ENCODE measurements at regions not wholly inside any gene's neighbourhood (a gene's known extent, or its start where the extent isn't known, plus 50 kb on each side); places are given as distances from the start of the nearest gene placed in this dataset.

DNA sequence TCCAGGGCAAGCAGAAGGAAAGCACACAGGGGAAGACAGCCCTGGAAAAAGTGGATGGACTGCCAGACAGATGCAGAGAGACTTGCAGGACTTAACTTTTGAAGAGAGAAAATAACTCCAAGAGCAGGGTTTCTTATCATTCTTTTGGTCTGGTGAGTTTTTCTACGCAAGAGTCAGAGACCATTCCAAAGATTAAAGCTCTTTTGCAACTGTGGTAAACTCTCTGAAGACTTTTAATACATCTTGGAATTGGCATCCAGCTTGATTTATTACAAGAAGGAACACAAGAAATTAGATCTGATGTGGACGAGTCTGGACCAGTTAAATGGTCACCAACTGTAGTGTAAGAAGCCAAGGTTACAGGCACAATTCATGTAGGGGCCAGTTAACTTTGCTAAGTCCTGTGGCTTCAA lies 153.4 kb downstream of the SIPA1L2 start (continued):
- TF ChIP-seq, protein P1, sequence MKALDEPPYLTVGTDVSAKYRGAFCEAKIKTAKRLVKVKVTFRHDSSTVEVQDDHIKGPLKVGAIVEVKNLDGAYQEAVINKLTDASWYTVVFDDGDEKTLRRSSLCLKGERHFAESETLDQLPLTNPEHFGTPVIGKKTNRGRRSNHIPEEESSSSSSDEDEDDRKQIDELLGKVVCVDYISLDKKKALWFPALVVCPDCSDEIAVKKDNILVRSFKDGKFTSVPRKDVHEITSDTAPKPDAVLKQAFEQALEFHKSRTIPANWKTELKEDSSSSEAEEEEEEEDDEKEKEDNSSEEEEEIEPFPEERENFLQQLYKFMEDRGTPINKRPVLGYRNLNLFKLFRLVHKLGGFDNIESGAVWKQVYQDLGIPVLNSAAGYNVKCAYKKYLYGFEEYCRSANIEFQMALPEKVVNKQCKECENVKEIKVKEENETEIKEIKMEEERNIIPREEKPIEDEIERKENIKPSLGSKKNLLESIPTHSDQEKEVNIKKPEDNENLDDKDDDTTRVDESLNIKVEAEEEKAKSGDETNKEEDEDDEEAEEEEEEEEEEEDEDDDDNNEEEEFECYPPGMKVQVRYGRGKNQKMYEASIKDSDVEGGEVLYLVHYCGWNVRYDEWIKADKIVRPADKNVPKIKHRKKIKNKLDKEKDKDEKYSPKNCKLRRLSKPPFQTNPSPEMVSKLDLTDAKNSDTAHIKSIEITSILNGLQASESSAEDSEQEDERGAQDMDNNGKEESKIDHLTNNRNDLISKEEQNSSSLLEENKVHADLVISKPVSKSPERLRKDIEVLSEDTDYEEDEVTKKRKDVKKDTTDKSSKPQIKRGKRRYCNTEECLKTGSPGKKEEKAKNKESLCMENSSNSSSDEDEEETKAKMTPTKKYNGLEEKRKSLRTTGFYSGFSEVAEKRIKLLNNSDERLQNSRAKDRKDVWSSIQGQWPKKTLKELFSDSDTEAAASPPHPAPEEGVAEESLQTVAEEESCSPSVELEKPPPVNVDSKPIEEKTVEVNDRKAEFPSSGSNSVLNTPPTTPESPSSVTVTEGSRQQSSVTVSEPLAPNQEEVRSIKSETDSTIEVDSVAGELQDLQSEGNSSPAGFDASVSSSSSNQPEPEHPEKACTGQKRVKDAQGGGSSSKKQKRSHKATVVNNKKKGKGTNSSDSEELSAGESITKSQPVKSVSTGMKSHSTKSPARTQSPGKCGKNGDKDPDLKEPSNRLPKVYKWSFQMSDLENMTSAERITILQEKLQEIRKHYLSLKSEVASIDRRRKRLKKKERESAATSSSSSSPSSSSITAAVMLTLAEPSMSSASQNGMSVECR (CRISPR knock-in tag; IDR thresholded peaks at IDR 0.05; ENCODE audit: borderline replicate concordance) = no peak
- no peak for TF ChIP-seq ZNF138 (CRISPR knock-in tag; conservative IDR thresholded peaks at IDR 0.05)
- TF ChIP-seq, protein P2, sequence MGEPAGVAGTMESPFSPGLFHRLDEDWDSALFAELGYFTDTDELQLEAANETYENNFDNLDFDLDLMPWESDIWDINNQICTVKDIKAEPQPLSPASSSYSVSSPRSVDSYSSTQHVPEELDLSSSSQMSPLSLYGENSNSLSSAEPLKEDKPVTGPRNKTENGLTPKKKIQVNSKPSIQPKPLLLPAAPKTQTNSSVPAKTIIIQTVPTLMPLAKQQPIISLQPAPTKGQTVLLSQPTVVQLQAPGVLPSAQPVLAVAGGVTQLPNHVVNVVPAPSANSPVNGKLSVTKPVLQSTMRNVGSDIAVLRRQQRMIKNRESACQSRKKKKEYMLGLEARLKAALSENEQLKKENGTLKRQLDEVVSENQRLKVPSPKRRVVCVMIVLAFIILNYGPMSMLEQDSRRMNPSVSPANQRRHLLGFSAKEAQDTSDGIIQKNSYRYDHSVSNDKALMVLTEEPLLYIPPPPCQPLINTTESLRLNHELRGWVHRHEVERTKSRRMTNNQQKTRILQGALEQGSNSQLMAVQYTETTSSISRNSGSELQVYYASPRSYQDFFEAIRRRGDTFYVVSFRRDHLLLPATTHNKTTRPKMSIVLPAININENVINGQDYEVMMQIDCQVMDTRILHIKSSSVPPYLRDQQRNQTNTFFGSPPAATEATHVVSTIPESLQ (CRISPR knock-in tag; IDR thresholded peaks at IDR 0.05) = no peak
- TF ChIP-seq ZNF232 (CRISPR knock-in tag; IDR thresholded peaks at IDR 0.05) = no peak

DNA sequence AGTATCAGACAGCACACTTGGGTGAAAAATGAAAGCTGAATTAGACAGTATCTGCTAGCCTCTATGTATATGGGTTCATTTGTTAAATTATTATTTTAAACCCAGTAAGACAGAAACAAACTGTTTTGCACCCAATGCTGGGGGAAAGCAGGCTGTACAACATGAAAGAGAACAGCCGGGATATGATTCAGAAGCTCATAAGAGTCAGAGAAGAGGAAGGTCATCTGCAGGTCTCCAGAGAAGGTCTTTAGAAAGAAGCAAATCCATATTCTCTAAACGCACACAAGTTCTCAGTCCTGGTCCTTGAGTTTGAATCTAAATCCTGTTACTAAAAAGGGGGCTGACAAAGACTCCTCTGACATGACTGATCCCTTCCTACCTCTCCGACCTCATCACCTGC lies 155.1 kb downstream of the SIPA1L2 start:
- ChIA-PET POLR2A (no interaction called here), CTCF (no interaction called here)
- no peak overlapping the region for H3K27ac Mint-ChIP-seq
- H3K9me3 Mint-ChIP-seq = no peaks in the 10 kb centered on the region
- ATAC-seq = no peak
- no peaks in the 10 kb centered on the region; the same call in 1 of the 2 replicates for H3K36me3 Mint-ChIP-seq
- peaks cover 38% of the 10 kb centered on the region for H3K4me1 Mint-ChIP-seq
- H3K4me3 Mint-ChIP-seq = no peak overlapping the region
- peaks cover 26% of the 10 kb centered on the region for H3K27me3 Mint-ChIP-seq (ENCODE audit: low read depth)
- TF ChIP-seq, protein P3, sequence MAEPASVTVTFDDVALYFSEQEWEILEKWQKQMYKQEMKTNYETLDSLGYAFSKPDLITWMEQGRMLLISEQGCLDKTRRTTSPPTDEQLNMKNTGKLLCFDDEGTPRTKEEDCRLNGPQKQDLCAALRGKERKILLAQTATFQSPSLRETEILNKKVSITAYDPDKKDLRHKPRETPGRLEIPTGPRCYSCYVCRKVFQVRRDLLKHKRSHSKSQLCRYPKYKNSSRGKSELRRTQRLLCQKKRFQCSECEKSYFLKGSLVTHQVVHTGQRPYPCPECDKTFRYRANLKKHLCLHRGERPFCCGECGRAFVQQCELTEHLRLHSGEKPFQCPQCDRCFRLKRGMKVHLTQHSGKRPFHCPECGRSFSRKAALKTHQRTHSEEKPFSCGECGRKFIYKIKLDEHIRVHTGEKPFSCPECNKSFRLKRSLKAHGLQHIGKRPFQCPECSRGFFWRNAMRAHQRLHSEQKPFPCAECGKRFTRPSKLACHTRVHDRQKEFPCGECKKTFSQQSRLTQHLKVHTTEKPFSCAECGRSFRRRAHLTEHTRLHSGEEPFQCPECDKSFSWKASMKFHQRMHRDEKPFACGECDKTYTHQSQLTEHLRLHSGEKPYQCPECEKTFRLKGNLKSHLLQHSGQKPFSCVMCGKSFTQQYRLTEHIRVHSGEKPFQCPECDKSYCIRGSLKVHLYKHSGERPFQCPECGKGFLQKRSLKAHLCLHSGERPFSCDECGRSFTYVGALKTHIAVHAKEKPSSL (CRISPR knock-in tag; conservative IDR thresholded peaks at IDR 0.05) = no peak
- no peak for TF ChIP-seq RORB (CRISPR knock-in tag; IDR thresholded peaks at IDR 0.05)
- TF ChIP-seq ZNF232 (CRISPR knock-in tag; IDR thresholded peaks at IDR 0.05) = no peak
- TF ChIP-seq, protein P4, sequence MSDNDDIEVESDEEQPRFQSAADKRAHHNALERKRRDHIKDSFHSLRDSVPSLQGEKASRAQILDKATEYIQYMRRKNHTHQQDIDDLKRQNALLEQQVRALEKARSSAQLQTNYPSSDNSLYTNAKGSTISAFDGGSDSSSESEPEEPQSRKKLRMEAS (CRISPR knock-in tag; IDR thresholded peaks at IDR 0.05) = no peak
- TF ChIP-seq CREB1 (CRISPR knock-in tag; IDR thresholded peaks at IDR 0.05) = no peak
- TF ChIP-seq, protein P5, sequence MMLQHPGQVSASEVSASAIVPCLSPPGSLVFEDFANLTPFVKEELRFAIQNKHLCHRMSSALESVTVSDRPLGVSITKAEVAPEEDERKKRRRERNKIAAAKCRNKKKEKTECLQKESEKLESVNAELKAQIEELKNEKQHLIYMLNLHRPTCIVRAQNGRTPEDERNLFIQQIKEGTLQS (CRISPR knock-in tag; conservative IDR thresholded peaks at IDR 0.05) = no peak
- TF ChIP-seq ZNF416 (CRISPR knock-in tag; IDR thresholded peaks at IDR 0.05) = no peak
- no peak for TF ChIP-seq OVOL2 (CRISPR knock-in tag; IDR thresholded peaks at IDR 0.05; ENCODE audit: borderline replicate concordance)
- TF ChIP-seq ZNF138 (CRISPR knock-in tag; conservative IDR thresholded peaks at IDR 0.05) = no peak
- DNase-seq (ENCODE audit: low spot score) = no peak

DNA sequence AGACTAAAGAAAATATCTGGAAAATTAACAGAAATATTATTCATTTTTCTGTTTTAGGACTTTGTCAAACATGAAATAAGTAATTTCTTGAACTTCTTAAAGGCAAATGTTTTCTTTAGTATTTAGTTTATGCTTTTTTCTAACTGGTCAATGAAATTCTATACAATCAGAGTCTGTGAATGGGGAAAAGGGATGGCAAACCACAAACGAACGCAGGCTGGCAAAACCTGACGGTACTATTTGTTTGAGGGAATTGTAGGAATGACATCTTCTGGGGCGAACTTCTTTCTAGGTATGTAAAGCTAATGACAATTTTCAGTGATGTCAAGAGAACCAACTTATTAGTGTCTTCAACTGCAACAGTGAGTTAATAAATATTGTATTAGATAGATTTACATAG lies 156.0 kb downstream of the SIPA1L2 start:
- Mint-ChIP-seq H3K9me3 (no peaks in the 10 kb centered on the region), H3K27me3 (ENCODE audit: low read depth) (peaks cover 35% of the 10 kb centered on the region), H3K4me1 (peaks cover 39% of the 10 kb centered on the region), H3K4me3 (no peak overlapping the region), H3K36me3 (no peaks in the 10 kb centered on the region; the same call in 1 of the 2 replicates), H3K27ac (no peak overlapping the region)
- ATAC-seq (no peak), DNase-seq (ENCODE audit: low spot score) (no peak)
- POLR2A ChIA-PET = no interaction called here
- TF ChIP-seq, protein P6, sequence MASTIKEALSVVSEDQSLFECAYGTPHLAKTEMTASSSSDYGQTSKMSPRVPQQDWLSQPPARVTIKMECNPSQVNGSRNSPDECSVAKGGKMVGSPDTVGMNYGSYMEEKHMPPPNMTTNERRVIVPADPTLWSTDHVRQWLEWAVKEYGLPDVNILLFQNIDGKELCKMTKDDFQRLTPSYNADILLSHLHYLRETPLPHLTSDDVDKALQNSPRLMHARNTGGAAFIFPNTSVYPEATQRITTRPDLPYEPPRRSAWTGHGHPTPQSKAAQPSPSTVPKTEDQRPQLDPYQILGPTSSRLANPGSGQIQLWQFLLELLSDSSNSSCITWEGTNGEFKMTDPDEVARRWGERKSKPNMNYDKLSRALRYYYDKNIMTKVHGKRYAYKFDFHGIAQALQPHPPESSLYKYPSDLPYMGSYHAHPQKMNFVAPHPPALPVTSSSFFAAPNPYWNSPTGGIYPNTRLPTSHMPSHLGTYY (CRISPR knock-in tag; IDR thresholded peaks at IDR 0.05) = no peak
- TF ChIP-seq TCF7 (CRISPR knock-in tag; IDR thresholded peaks at IDR 0.05; ENCODE audit: low read depth) = no peak
- TF ChIP-seq, protein P7, sequence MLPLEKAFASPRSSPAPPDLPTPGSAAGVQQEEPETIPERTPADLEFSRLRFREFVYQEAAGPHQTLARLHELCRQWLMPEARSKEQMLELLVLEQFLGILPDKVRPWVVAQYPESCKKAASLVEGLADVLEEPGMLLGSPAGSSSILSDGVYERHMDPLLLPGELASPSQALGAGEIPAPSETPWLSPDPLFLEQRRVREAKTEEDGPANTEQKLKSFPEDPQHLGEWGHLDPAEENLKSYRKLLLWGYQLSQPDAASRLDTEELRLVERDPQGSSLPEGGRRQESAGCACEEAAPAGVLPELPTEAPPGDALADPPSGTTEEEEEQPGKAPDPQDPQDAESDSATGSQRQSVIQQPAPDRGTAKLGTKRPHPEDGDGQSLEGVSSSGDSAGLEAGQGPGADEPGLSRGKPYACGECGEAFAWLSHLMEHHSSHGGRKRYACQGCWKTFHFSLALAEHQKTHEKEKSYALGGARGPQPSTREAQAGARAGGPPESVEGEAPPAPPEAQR (CRISPR knock-in tag; IDR thresholded peaks at IDR 0.05) = no peak
- TF ChIP-seq SOX15 (CRISPR knock-in tag; IDR thresholded peaks at IDR 0.05) = no peak
- CTCF ChIA-PET = no interaction called here
